Nephron progenitor cell (in vitro differentiated cells): ENCODE measurements at regions not wholly inside any gene's neighbourhood (a gene's known extent, or its start where the extent isn't known, plus 50 kb on each side); places are given as distances from the start of the nearest gene placed in this dataset.

Experiments
- DNase-seq: peaks from one replicate; pipeline ENCODE4 v3.0.0; 2021
- H3K27ac Mint-ChIP-seq: 2 replicates; pipeline ENCODE4 v1.8.0; 2021; ENCODE audit warnings: mild to moderate bottlenecking, moderate library complexity, mixed read lengths
- H3K27me3 Mint-ChIP-seq: 2 replicates; pipeline ENCODE4 v1.8.0; 2021; ENCODE audit warnings: mild to moderate bottlenecking, low read depth, mixed read lengths; ENCODE audit not compliant: poor library complexity
- H3K36me3 Mint-ChIP-seq: 2 replicates; pipeline ENCODE4 v1.8.0; 2021; ENCODE audit warnings: low read depth, mixed read lengths
- H3K4me1 Mint-ChIP-seq: 2 replicates; pipeline ENCODE4 v1.8.0; 2021; ENCODE audit warnings: mixed read lengths
- H3K4me3 Mint-ChIP-seq: 2 replicates; pipeline ENCODE4 v1.8.0; 2021; ENCODE audit warnings: mild to moderate bottlenecking, moderate library complexity, mixed read lengths
- H3K9me3 Mint-ChIP-seq: 2 replicates; pipeline ENCODE4 v1.8.0; 2021; ENCODE audit warnings: mild to moderate bottlenecking, moderate library complexity, mixed read lengths
- TF ChIP-seq, protein P1 (sequence below): fragments of 200-600 bp; sonication (generic); IDR thresholded peaks from 2 replicates; pipeline ENCODE4 v1.5.0; 2021; ENCODE audit warnings: antibody characterized with exemption

- H3K4me1 Mint-ChIP-seq, result no peaks in the 10 kb centered on the region
- peaks cover 3% of the 10 kb centered on the region for H3K27me3 Mint-ChIP-seq
- DNase-seq, result no peak
- peaks cover 5% of the 10 kb centered on the region for H3K9me3 Mint-ChIP-seq
- TF ChIP-seq, protein P1, sequence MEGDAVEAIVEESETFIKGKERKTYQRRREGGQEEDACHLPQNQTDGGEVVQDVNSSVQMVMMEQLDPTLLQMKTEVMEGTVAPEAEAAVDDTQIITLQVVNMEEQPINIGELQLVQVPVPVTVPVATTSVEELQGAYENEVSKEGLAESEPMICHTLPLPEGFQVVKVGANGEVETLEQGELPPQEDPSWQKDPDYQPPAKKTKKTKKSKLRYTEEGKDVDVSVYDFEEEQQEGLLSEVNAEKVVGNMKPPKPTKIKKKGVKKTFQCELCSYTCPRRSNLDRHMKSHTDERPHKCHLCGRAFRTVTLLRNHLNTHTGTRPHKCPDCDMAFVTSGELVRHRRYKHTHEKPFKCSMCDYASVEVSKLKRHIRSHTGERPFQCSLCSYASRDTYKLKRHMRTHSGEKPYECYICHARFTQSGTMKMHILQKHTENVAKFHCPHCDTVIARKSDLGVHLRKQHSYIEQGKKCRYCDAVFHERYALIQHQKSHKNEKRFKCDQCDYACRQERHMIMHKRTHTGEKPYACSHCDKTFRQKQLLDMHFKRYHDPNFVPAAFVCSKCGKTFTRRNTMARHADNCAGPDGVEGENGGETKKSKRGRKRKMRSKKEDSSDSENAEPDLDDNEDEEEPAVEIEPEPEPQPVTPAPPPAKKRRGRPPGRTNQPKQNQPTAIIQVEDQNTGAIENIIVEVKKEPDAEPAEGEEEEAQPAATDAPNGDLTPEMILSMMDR, result no peak
- H3K36me3 Mint-ChIP-seq, result no peaks in the 10 kb centered on the region
- H3K4me3 Mint-ChIP-seq, result no peak overlapping the region
- H3K27ac Mint-ChIP-seq, result peak overlapping the region; percentile 84
Observed at GRCh38 chr4:24312261-24312913, 272.0 kb downstream of the DHX15 start.

- DNase-seq, result no peak
- H3K36me3 Mint-ChIP-seq, result no peaks in the 10 kb centered on the region
- no peaks in the 10 kb centered on the region for H3K4me1 Mint-ChIP-seq
- H3K9me3 Mint-ChIP-seq, result peaks cover 5% of the 10 kb centered on the region
- no peak overlapping the region for H3K4me3 Mint-ChIP-seq
- no peak overlapping the region for H3K27ac Mint-ChIP-seq
- TF ChIP-seq, protein P1, result no peak
- H3K27me3 Mint-ChIP-seq, result peaks cover 5% of the 10 kb centered on the region
Observed at GRCh38 chr4:24303926-24304325, 280.4 kb downstream of the DHX15 start.

GRCh38 chr4:24298911-24299310, 285.4 kb downstream of the DHX15 start:
- H3K27ac Mint-ChIP-seq, result no peak overlapping the region
- no peaks in the 10 kb centered on the region for H3K36me3 Mint-ChIP-seq
- H3K9me3 Mint-ChIP-seq, result peaks cover 5% of the 10 kb centered on the region
- DNase-seq, result no peak
- H3K27me3 Mint-ChIP-seq, result no peaks in the 10 kb centered on the region
- TF ChIP-seq, protein P1, result no peak
- H3K4me1 Mint-ChIP-seq, result no peaks in the 10 kb centered on the region
- H3K4me3 Mint-ChIP-seq, result no peak overlapping the region

DNA sequence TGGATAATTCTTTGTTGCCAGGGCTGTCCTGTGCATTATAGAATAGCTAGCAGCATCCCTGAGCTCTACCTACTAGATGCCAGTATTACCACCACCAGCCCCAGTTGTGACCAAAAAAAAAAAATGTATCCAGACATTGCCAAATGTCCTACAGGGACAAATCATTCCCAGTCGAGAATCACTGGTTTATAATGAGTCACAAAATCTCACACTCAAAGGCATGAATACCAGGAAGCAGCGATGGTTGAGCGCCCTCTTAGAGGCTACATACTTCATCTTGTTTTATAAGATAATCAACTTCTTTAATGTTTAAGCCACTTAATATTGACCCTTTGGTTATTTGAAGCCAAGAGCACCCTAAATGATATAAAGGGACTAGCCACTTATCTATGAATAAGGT, 297.3 kb downstream of the DHX15 start:
- H3K36me3 Mint-ChIP-seq, result no peaks in the 10 kb centered on the region
- TF ChIP-seq, protein P1, result no peak
- H3K4me3 Mint-ChIP-seq, result no peak overlapping the region
- no peak overlapping the region for H3K27ac Mint-ChIP-seq
- peaks cover 4% of the 10 kb centered on the region for H3K9me3 Mint-ChIP-seq
- peaks cover 12% of the 10 kb centered on the region for H3K27me3 Mint-ChIP-seq
- DNase-seq, result no peak
- H3K4me1 Mint-ChIP-seq, result no peaks in the 10 kb centered on the region

- no peaks in the 10 kb centered on the region for H3K36me3 Mint-ChIP-seq
- peaks cover 12% of the 10 kb centered on the region for H3K27me3 Mint-ChIP-seq
- peaks cover 4% of the 10 kb centered on the region for H3K9me3 Mint-ChIP-seq
- no peak overlapping the region for H3K27ac Mint-ChIP-seq
- no peaks in the 10 kb centered on the region for H3K4me1 Mint-ChIP-seq
- DNase-seq, result no peak
- no peak overlapping the region for H3K4me3 Mint-ChIP-seq
- TF ChIP-seq, protein P1, result no peak
Observed at GRCh38 chr4:24285759-24286158, 298.6 kb downstream of the DHX15 start.

- no peaks in the 10 kb centered on the region for H3K9me3 Mint-ChIP-seq
- H3K27me3 Mint-ChIP-seq, result peaks cover under 1% of the 10 kb centered on the region
Observed at GRCh38 chr4:24282446-24282845, 301.9 kb downstream of the DHX15 start.

More at GRCh38 chr4:24282446-24282845, 301.9 kb downstream of the DHX15 start:
- Mint-ChIP-seq H3K27ac (no peak overlapping the region), H3K4me3 (no peak overlapping the region), H3K36me3 (no peaks in the 10 kb centered on the region), H3K4me1 (peaks cover 4% of the 10 kb centered on the region)
- TF ChIP-seq, protein P1, result no peak
- no peak for DNase-seq
